ENCODE measurements at regions not wholly inside any gene's neighbourhood (a gene's known extent, or its start where the extent isn't known, plus 50 kb on each side); places are given as distances from the start of the nearest gene placed in this dataset.

- DNase-seq (ENCODE audit: low read depth), result no peak
These were observed 314.9 kb downstream of the COG6 start for GRCh38 chr13:39970177-39970846.

- no peak for DNase-seq (ENCODE audit: low read depth)
These were observed 316.1 kb downstream of the COG6 start for GRCh38 chr13:39971526-39971925.

- no peak for DNase-seq (ENCODE audit: low read depth)
These were observed 321.0 kb downstream of the COG6 start for GRCh38 chr13:39976481-39976880.

GRCh38 chr13:39981056-39981455 is 325.6 kb downstream of the COG6 start:
- no peak for DNase-seq (ENCODE audit: low read depth)

GRCh38 chr13:39982745-39983144 is 327.3 kb downstream of the COG6 start:
- no peak for DNase-seq (ENCODE audit: low read depth)

GRCh38 chr13:39985071-39985470 is 329.6 kb downstream of the COG6 start:
- no peak for DNase-seq (ENCODE audit: low read depth)

DNA sequence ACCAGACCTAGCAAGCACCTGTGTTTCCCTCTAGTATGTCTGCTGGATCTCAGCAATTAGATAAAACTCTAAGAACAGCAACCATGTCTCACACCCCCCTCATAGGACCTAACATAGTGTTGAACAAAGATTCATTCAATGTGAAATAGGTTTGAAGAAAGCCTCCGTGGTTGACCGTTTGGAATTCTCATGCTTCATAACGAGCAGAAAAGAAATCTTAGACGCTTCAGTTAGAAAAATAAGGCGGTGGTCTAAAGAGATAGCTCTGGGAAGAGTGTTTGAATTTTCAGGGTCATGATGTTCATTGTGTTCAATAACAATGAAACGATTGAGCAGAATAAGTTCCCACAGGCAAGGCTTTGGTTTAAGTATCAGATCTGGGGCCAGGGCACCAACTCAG is 332.9 kb downstream of the COG6 start:
- DNase-seq (ENCODE audit: low read depth), result no peak

GRCh38 chr13:39998166-39998565 is 342.7 kb downstream of the COG6 start:
- DNase-seq (ENCODE audit: low read depth), result no peak

GRCh38 chr13:40002016-40002415 is 346.6 kb downstream of the COG6 start:
- DNase-seq (ENCODE audit: low read depth), result no peak

- no peak for DNase-seq (ENCODE audit: low read depth)
These were observed 358.1 kb downstream of the COG6 start for GRCh38 chr13:40013554-40013953.

DNA sequence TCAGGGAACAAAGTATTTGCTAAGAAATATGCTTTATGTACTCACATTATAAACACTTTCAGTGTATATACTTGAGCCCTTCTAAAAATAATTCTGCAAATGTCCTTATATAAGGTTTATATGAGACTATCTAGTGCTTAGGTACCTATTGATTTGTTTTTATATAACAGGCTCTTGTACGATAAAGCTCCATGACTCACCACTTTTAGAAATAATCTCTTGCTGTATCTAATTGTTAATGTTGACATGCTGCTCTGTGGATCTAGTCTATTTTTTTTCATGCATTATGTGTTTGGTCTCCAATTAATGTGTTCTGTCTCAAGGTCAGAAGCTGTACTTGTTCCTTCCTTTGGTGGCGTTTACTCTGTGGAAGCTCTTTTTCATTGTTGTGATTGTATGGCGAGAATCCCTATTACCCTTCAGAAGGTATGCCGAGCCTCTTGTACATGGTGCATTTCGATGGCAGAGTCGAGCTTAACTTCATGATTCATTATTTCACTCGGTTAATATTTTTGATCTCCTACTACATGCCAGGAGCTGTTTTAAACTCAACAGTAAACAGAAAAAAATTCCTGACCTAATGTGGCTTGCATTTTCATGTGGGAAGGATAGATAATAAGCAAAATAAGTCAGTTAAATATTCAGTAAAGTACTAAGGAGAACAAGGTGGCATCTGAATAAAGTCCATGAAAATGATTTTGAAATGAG is 361.6 kb downstream of the COG6 start:
- DNase-seq (ENCODE audit: low read depth), result no peak

DNA sequence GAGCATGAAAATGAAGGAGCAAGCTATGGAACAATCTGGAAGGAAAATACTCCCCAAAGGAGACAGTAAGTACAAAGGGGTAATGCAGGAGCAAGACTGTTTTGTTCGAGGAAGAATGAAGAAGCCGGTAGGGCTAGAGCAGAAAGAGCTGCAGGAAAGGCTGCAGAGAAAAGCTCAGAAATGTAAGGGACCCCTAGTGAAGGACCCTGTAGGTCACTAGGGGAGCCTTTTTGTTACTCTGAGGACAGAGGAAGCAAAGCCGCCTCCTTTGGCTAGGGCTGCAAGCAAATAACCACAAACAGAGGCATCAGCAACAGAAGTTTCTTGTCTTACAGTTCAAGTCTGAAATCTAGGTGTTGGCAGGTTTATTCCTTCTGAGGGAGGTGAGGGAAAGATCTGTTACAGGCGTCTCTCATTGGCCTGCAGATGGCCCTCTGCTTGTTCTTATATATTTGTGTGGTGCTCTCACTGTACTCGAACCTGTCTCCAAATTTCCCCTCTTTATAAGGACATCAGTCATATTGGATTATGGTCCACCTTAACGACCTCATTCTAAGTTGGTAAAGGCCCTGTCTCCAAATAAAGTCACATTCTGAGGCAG is 362.3 kb downstream of the COG6 start:
- DNase-seq (ENCODE audit: low read depth), result no peak

DNA sequence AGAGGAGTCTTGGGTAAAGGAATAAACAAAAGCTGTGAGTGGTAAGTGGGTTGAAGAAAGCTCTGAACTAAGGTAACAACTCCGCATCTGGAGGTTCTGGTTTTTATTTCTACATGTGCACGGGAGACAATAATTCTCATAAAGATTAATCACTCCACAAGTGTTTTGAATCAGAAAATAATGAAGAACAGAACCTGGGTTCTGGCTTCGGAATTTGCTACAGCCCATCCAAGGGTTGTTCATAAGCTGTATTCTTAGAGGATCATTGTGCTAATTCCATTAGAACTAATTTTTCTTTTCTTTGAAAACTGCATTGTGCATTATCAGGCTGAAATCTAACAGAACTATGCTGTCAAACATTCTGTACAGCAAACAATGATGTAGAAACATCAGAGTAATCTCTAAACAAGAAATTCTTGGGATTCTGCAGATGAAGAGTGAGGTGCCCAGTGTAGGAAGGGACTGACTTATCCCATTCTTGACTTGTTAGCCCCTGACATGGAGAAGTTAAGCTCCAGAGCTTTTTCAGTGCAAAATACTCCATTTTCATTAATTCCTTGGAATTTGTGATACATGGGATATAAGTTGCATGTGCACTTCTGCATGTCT is 368.2 kb downstream of the COG6 start:
- DNase-seq (ENCODE audit: low read depth), result no peak

- no peak for DNase-seq (ENCODE audit: low read depth)
These were observed 368.9 kb downstream of the COG6 start for GRCh38 chr13:40024204-40024966.

GRCh38 chr13:40024967-40025714 is 369.7 kb downstream of the COG6 start:
- DNase-seq (ENCODE audit: low read depth), result no peak

DNA sequence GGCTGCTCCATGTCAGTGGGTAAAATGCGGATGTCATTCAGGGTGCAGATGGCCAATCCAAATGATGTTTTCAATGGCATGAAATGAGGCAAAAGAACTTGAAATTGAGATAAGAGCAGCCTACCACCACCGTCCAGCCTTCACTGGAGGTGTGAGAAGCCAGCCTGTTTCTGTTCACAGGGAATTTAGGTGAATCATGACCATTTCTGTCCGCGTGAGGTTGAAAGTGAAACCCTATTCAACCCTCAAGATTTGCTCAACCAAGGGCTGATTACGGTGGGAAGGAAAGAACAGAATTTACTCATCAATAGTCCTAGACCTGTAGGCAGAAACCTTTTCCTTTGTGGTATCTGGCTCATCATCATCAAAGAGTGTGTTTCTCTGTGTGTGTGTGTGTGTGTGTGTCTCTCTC is 370.7 kb downstream of the COG6 start:
- DNase-seq (ENCODE audit: low read depth), result no peak

DNA sequence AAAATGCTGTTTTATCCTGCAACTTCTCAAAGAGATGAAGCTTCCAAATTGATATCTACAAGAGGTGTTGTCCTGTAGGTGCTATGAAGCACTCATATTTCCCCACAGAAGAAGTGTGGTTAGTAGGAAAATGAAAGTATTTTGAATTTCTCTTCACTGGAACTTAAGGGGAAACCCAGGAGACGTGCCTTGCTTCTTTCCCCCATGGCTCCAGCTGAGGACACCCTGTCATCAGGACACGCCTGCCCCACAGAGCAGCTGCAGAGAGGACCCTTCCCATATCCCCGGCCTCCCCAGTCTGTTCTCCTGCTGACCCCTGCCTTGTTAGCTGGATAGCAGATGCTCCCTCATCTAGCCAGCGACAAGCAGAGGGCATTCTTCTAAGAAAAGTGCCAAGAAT is 371.3 kb downstream of the COG6 start:
- DNase-seq (ENCODE audit: low read depth), result no peak

DNA sequence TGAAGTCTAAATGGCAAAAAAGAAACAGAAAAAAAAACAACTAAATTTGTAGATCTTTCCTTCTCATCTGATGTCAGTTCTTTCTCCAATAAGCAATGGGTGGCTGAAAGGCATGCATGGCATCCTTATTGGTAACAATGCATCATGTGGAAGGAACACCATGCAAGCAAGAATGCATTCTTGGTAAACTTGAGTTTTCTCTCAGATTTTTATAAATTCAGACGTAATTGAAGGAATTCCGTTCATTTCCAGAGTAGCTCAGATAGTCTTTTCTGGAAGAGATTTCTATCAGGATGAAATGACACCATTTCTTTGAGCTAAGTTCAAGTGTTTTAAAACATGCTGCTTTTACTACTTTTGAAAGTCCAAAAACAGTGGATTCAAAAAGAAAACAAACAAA is 373.0 kb downstream of the COG6 start:
- no peak for DNase-seq (ENCODE audit: low read depth)

GRCh38 chr13:40031031-40031430 is 375.6 kb downstream of the COG6 start:
- no peak for DNase-seq (ENCODE audit: low read depth)

DNA sequence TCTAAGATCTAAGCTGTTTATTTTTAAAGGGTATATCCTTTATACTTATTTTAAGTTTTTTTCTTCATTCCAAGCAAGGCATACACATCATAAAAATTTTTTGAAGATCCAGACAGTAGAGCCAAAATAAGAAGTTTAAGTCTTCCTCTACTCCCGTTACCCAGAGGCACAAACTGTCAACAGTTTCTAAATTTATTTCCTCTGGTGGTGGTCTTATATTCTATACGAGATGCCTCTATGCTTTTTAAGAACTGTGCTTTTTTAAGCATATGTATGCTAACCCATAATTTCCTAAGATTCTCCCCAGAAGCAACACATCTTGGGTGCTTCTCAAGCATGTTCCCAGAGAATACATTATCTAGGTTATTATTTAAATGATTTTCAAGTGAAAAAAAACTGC is 383.6 kb downstream of the COG6 start:
- no peak for DNase-seq (ENCODE audit: low read depth)

- DNase-seq (ENCODE audit: low read depth), result no peak
These were observed 387.5 kb downstream of the COG6 start for GRCh38 chr13:40042991-40043390.

- no peak for DNase-seq (ENCODE audit: low read depth)
These were observed 388.3 kb downstream of the COG6 start for GRCh38 chr13:40043764-40044163.
